Middle frontal gyrus (tissue), 1 donor: ENCODE measurements at regions not wholly inside any gene's neighbourhood (a gene's known extent, or its start where the extent isn't known, plus 50 kb on each side); places are given as distances from the start of the nearest gene placed in this dataset.
"Not testable (repeated sequence)": the region's sequence is repeated elsewhere in the genome, so short reads cannot be mapped to it uniquely, and the experiment has no call there.

Experiments
- DNase-seq: peaks from one replicate; pipeline ENCODE4 v3.0.0-alpha.2; 2015; ENCODE audit warnings: low spot score; ENCODE audit errors: extremely low spot score

GRCh38 chrX:106356580-106356979 lies 188.5 kb downstream of the PWWP3B start:
- no peak for DNase-seq

GRCh38 chrX:106363214-106363613 lies 195.1 kb downstream of the PWWP3B start:
- no peak for DNase-seq

DNA sequence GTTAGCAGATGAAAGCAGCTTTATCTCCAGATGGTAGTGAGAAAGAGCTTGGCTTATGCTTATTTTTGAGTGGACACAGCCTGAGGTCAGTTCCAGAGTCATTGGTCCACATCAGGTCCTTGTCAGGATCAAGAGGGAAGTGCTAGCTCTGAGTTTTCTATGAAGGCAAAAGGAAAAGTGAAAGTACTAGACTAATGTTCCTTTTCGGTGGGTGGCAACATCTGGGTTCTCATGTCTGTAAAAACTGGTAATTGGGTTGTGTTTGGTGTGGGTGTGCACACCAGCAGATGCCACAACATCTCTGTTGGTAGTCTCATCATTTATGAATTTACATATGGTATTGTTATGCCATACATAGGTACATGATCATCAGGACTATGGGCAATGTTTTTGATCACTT lies 210.5 kb downstream of the PWWP3B start:
- no peak for DNase-seq

DNA sequence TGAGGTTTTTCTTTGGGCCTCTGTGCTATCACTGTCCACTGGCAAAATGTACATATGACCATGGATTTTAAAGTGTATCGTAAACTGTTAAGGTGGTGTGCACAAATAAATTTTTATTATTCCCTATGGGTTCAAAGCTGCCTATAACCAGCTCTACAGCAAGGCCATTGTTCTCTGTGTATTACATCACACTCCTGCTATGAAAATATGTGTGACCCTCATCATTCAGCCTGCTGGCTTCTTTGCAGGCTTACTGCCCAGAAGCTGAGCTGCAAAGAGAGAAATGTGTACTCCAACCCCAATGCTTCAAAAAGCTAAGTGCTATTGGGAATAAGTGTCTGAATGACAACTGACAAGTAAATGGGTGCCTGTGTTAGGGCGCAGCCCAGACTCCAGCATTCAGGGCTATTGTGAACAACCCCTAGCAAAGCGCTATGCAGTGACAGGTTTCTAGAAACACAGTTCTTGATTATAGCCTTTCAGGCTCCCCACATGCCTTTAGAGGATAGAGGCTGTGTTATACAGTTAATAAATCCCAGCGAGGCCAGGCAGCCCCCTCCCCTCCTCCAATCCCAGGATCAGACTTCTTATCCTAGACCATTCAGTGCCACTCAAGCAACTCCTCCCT lies 220.4 kb upstream of the RADX start:
- no peak for DNase-seq

DNA sequence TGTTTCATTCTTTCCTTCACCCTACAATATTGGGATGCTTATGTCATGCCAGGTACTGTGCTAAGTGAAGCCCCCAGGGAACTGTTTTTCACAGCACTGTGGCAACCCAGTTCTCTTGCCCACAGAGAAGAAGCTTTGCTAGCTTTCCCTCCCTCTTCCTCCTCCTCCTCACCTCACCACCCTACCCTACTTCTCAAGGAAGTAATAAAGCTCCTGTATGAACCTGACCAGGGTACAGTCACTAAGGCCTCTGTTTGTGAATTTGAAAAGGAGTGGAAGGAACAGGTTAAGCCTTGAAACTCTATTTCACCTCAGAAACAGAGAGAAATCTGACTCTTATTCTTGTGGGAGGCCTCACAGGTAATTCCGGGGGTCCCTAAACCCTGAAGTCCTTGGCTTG lies 219.4 kb upstream of the RADX start:
- DNase-seq = no peak

DNA sequence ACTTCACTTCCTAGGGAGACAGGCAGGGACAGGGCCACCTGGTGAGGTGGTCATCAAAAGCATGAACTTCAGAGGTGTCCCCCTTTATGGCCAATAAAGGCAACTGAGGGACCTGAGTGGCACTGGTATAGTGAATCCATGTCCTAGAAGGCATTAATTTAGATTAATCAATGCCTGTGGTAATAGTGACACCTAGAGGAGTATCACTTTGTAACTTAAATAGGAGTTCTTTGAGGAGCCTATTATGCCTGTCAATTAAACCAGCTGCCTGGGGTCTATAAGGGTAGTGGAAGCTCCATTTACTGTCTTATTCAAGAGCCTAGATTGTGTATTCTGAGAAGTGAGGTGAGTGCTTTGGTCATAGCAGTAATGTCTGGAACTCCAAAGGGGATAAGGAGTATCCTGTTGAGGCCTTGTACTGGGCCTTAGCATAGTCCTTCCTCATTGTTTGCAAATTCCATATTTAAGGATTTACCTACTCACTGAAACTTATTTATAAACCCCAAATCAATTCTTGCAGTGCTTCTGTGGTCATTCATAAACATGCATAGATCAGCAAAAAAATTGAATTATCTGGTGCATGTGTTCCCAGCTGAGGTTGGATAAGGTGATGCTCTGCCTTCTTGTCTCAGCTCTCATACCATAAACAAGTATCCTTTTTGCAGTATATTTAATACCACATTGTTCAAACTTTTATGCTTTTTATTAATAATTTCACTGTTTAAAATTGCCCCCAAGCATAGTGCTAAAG lies 213.8 kb upstream of the RADX start:
- no peak for DNase-seq

- no peak for DNase-seq
Measured at GRCh38 chrX:106401965-106402559, 209.7 kb upstream of the RADX start.

GRCh38 chrX:106404512-106404911 lies 207.3 kb upstream of the RADX start:
- DNase-seq = no peak

- no peak for DNase-seq
Measured at GRCh38 chrX:106415276-106415895, 196.4 kb upstream of the RADX start.

GRCh38 chrX:106436691-106437090 lies 175.1 kb upstream of the RADX start:
- no peak for DNase-seq

DNA sequence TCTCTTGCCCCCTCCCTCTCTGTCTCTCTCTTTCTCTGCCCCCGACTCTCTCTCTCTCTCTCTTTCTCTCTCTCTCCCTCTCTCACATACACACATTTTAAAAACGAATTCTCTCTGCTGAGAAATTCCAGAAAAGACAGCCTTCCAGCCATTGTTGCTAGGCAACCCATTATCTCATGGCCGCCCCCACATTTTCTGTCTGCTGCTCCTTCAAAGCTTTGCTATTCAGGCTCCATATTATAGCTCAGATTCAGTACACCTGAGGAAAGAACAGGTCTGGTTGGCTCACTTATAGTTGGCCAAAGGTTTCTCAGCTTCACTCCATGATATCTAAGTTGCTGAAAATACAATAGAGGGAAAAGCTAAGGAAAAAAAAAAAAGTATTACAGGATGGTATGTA lies 174.4 kb upstream of the RADX start:
- DNase-seq = no peak

- no peak for DNase-seq
Measured at GRCh38 chrX:106450405-106450804, 161.4 kb upstream of the RADX start.

GRCh38 chrX:106451933-106452332 lies 159.8 kb upstream of the RADX start:
- DNase-seq = no peak

GRCh38 chrX:106454991-106455390 lies 156.8 kb upstream of the RADX start:
- DNase-seq = no peak

DNA sequence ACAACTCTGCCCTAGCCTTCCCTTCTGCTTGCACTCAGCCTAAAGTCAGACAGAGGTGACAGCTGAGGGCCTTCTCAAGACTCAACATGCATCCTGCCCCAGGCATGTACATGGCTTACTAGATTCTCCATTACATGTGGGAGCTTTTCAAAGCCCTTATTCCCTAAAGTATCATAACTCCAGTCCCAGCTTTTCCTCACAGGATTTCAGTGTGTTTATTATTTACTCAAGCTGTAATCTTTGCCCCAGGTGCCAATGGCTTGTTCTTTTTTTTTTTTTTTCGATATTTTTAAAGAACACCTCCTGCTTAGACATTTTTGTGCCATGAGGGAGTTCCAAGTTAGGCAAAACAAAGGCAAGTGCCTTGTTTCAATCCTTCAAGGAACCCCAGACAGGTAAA lies 154.0 kb upstream of the RADX start:
- no peak for DNase-seq

DNA sequence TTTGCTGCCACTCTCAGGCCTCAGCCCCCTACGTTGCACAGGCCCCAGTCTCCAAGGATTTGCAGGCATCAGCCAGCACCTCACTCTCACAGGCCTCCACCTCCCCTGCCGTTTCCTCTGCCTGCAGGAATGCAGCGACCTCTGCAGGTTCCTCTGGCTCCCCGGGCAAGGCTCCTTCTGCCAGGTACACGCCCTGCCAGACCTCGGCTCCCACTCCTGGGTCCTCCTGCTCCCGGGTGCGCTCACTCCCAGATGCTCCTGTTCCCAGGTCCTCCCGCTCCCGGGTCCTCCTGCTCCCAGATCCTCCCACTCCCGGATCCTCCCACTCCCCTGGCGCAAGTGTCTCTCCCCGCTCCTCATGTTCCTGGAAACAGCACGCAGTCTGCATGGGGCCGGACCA lies 144.4 kb upstream of the RADX start:
- no peak for DNase-seq

GRCh38 chrX:106467943-106468342 lies 143.8 kb upstream of the RADX start:
- no peak for DNase-seq

GRCh38 chrX:106468433-106468832 lies 143.3 kb upstream of the RADX start:
- DNase-seq = no peak

GRCh38 chrX:106479920-106480319 lies 131.9 kb upstream of the RADX start:
- no peak for DNase-seq

- peak; percentile 36 for DNase-seq
Measured at GRCh38 chrX:106481341-106481740, 130.4 kb upstream of the RADX start.

DNA sequence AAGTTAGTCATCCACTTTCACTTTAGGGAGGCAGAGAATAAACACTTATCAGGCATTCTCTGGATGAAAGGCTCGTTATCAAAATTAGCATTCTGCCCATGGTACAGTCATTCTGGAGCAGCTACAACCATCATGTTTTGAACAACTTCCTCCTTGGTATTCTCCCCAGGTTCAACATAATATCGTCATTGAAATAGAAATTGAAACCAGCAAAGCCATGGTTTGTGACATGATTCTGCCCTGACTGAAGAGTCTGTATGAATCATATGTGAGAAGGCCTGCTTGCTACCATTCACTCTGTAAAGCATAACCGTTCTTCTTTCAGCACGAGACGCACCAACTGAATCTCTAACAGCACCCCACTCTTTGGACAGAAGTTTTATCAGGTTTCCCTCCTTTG lies 127.5 kb upstream of the RADX start:
- DNase-seq = no peak

GRCh38 chrX:106493210-106493816 lies 118.5 kb upstream of the RADX start:
- DNase-seq = not testable (repeated sequence)
